K562 (cell line): ENCODE measurements at regions not wholly inside any gene's neighbourhood (a gene's known extent, or its start where the extent isn't known, plus 50 kb on each side); places are given as distances from the start of the nearest gene placed in this dataset.

ENCODE experiments used
- ATAC-seq: fragments of 200-7000 bp; cut with Tn5 transposase; 3 replicates; pipeline ENCODE4 v1.9.1; 2020; ENCODE audit warnings: moderate library complexity
- BruUV-seq: library from RNA; stranded (reverse); fragments of 400-500 nt; replicated peaks from 2 replicates; lab custom pipeline; 2021; lab: Mats Ljungman, UMichigan
- CTCF ChIA-PET: fragments of 300-600 bp; formaldehyde crosslinking; extraction: SDS; loops from one replicate; lab custom pipeline; 2021; ENCODE audit warnings: low intra/inter-chr PET ratio; lab: Yijun Ruan, JAX
- POLR2A ChIA-PET: fragments of 300-600, 350-650 bp; sonication (Branson Sonifier 250); formaldehyde crosslinking; extraction: SDS; loops from one replicate; lab custom pipeline; 2021; ENCODE audit warnings: antibody characterized with exemption, inconsistent platforms; lab: Yijun Ruan, JAX
- DNase-seq, 4 experiments: peaks; one replicate each; pipeline versions ENCODE4 v3.0.0 to v3.0.0-alpha.2; 2011 to 2018; ENCODE audit warnings: low spot score in 3 of 4, mixed read lengths in 3 of 4; ENCODE audit errors: extremely low read depth in 1 of 4
- FAIRE-seq: peaks from 2 replicates; lab custom pipeline; 2011; peaks lifted over from hg19 to GRCh38; lab: Jason Lieb, UNC
- H2AFZ ChIP-seq: 2 replicates; pipeline ENCODE4 v1.6.0; 2011; ENCODE audit warnings: low read depth, low read length, control low read depth, inconsistent platforms
- H3K27ac ChIP-seq: fragments of 200-600 bp; 3 replicates; pipeline ENCODE4 v1.8.0; 2011; ENCODE audit warnings: low read depth, mild to moderate bottlenecking, control low read depth, inconsistent platforms, low read length, moderate library complexity, mixed read lengths; ENCODE audit errors: extremely low read depth
- H3K27me3 ChIP-seq, 2 experiments: fragments of 300-600 bp in 1 of 2; 2 replicates in 1 of 2; 3 replicates in 1 of 2; pipeline versions ENCODE4 v1.6.0 to v1.8.0; 2011; ENCODE audit warnings: inconsistent platforms in 2 of 2, low read length in 2 of 2, mild to moderate bottlenecking in 1 of 2, mixed read lengths in 1 of 2, moderate library complexity in 1 of 2; ENCODE audit not compliant: control insufficient read depth in 2 of 2, insufficient read depth in 2 of 2
- H3K36me3 ChIP-seq: fragments of 300-600 bp; 3 replicates; pipeline ENCODE4 v1.8.0; 2011; ENCODE audit warnings: mild to moderate bottlenecking, low read length, inconsistent platforms; ENCODE audit not compliant: control insufficient read depth, insufficient read depth
- H3K4me1 ChIP-seq, 2 experiments: fragments of 200-600 bp in 1 of 2; replicated peaks in 1 of 2; 2 replicates in 1 of 2; 3 replicates in 1 of 2; pipeline versions ENCODE4 v1.5.1 to v1.8.0; 2011; ENCODE audit warnings: inconsistent platforms in 2 of 2, low read length in 2 of 2, mild to moderate bottlenecking in 1 of 2, mixed read lengths in 1 of 2, moderate library complexity in 1 of 2; ENCODE audit not compliant: control insufficient read depth in 2 of 2, insufficient read depth in 2 of 2
- H3K4me2 ChIP-seq: 2 replicates; pipeline ENCODE4 v1.6.1; 2011; ENCODE audit warnings: low read length, control low read depth, inconsistent platforms, mixed read lengths; ENCODE audit not compliant: insufficient read depth
- H3K4me3 ChIP-seq: fragments of 200-600 bp; sonication (generic), shearing (Covaris generic); 2 replicates; pipeline ENCODE4 v1.5.1; 2016; ENCODE audit warnings: control low read depth, inconsistent platforms
- H3K79me2 ChIP-seq: fragments of 200-600 bp; 3 replicates; pipeline ENCODE4 v1.8.0; 2011; ENCODE audit warnings: low read length, inconsistent platforms; ENCODE audit not compliant: control insufficient read depth, insufficient read depth
- H3K9ac ChIP-seq, 2 experiments: 2 replicates each; pipeline versions ENCODE4 v1.6.0 to v1.6.1; 2011; ENCODE audit warnings: low read depth in 2 of 2, low read length in 2 of 2, control low read depth in 1 of 2, inconsistent platforms in 1 of 2, mild to moderate bottlenecking in 1 of 2, mixed read lengths in 1 of 2; ENCODE audit not compliant: insufficient read depth in 1 of 2
- H3K9me1 ChIP-seq: one replicate; pipeline ENCODE4 v1.6.0; 2011; ENCODE audit warnings: inconsistent platforms, mild to moderate bottlenecking, low read length, moderate library complexity; ENCODE audit not compliant: control insufficient read depth, insufficient read depth
- H3K9me3 ChIP-seq: replicated peaks from 2 replicates; pipeline ENCODE4 v1.5.1; 2011; ENCODE audit warnings: low read depth, low read length, inconsistent platforms; ENCODE audit not compliant: control insufficient read depth, insufficient read depth
- H4K20me1 ChIP-seq: replicated peaks from 2 replicates; pipeline ENCODE4 v1.6.1; 2011; ENCODE audit warnings: low read length, inconsistent platforms, mixed read lengths; ENCODE audit not compliant: control insufficient read depth, insufficient read depth
- CBX3 ChIP-seq, 2 experiments: IDR thresholded peaks; 1 replicate in 1 of 2; 2 replicates in 1 of 2; pipeline ENCODE4 v1.6.1; 2012; ENCODE audit warnings: inconsistent platforms in 2 of 2, low read length in 2 of 2, borderline replicate concordance in 1 of 2, control low read depth in 1 of 2
- E2F1 ChIP-seq: sonication (generic); formaldehyde crosslinking; IDR thresholded peaks from 2 replicates; pipeline ENCODE4 v1.8.1; 2023; ENCODE audit warnings: mild to moderate bottlenecking, missing genetic modification reagents, moderate library complexity
- SIN3B ChIP-seq: fragments of 450-650 bp; IDR thresholded peaks from 2 replicates; pipeline ENCODE4 v1.6.1; 2017; ENCODE audit warnings: low read depth, mild to moderate bottlenecking, moderate library complexity
- SMAD4 ChIP-seq: fragments of 250-450 bp; sonication (Bioruptor Pico); conservative IDR thresholded peaks from 2 replicates; pipeline ENCODE4 v1.8.0; 2021; ENCODE audit warnings: inconsistent platforms, mild to moderate bottlenecking, moderate library complexity
- SMARCC2 ChIP-seq: fragments of 450-650 bp; IDR thresholded peaks from 2 replicates; pipeline ENCODE4 v1.6.1; 2017; ENCODE audit warnings: antibody characterized with exemption, moderate library complexity, mild to moderate bottlenecking, low read depth
- XRCC4 ChIP-seq: IDR thresholded peaks from one replicate; pipeline ENCODE4 v1.6.1; 2011; ENCODE audit not compliant: insufficient read depth, insufficient read length; ENCODE audit errors: extremely low read depth
- ZNF165 ChIP-seq: fragments of 250-450 bp; sonication (Bioruptor Pico); IDR thresholded peaks from 2 replicates; pipeline ENCODE4 v1.4.0; 2020; ENCODE audit warnings: borderline replicate concordance
- ZNF174 ChIP-seq: fragments of 250-450 bp; sonication (Bioruptor Pico); IDR thresholded peaks from 2 replicates; pipeline ENCODE4 v1.4.0; 2020; ENCODE audit warnings: mild to moderate bottlenecking
- ZNF347 ChIP-seq: fragments of 450-650 bp; formaldehyde crosslinking; IDR thresholded peaks from 2 replicates; pipeline ENCODE4 v1.4.0; 2020; ENCODE audit warnings: low read depth, mild to moderate bottlenecking, moderate library complexity
- ZNF592 ChIP-seq: fragments of 450-650 bp; IDR thresholded peaks from 2 replicates; pipeline ENCODE4 v1.6.1; 2017; ENCODE audit warnings: antibody characterized with exemption, mild to moderate bottlenecking
- WGBS: fragments of 100-300 bp; shearing (Covaris generic); methylation state at CpG from one replicate; pipeline ENCODE4 v1.1.6; 2016; ENCODE audit warnings: low coverage, mixed read lengths; ENCODE audit not compliant: insufficient coverage; ENCODE audit errors: missing lambda C conversion rate; 5-methylcytosine and 5-hydroxymethylcytosine counted together
- in situ Hi-C: fragments of 300-500 bp; cut with MboI; formaldehyde crosslinking; loops from 4 replicates; pipeline ENCODE4 v1.15.0; 2018; ENCODE audit warnings: inconsistent platforms, mixed read lengths
- intact Hi-C: fragments of 100-400 bp; cut with micrococcal nuclease; formaldehyde crosslinking; loops from 2 replicates; pipeline ENCODE4 v1.14.2; 2022
- TF ChIP-seq, protein P1 (sequence below): fragments of 250-450 bp; sonication (Bioruptor Pico); IDR thresholded peaks from 2 replicates; pipeline ENCODE4 v1.9.0; 2021; ENCODE audit warnings: mild to moderate bottlenecking
- TF ChIP-seq, protein P2 (sequence below): IDR thresholded peaks from 2 replicates; pipeline ENCODE4 v1.6.1; 2011; ENCODE audit warnings: borderline replicate concordance, low read depth, mild to moderate bottlenecking, moderate library complexity, low read length; ENCODE audit not compliant: insufficient read depth, poor library complexity, severe bottlenecking

DNA sequence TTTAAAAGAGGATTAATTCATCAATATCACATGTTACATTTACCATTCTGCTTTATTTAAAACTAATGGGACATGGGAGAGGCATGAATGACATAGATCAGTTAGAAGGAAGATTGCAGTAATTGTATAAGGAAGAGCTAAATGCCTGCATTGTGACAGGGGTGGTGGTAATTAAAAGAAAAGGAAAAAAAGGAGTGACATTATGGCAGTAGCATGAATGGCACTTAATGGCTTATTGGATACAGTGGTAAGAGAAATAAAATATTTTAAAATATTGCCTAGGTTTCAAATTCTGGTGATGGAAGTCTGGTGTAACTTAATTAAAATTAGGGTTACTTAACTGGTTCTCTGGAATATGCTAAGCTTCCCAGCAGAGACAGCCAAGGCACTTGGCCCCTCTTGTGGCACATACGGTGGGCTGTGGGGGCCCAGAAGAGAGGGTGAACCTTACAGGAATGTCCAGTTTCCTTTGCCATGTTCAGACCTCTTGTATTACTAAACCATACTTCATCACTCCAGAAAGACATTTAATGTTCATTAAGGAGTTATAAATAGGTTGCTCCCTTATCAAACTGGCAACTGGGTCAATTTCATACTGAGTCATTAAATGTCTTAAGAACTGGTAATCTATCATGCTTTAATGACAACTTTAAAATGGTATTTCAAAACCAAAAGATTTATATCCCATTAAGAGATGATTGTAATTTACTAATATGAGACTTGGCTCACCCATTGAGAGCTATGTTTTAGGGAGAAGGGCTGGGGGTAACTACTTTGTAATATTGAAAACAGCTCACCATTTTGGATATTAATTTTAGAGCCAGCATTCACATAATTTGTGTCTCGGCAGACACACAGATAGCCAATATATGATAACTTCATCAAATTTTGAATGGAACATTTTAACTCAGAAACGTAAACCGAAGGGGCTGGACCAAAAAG lies 798.9 kb upstream of the PIK3C3 start:
- Histone ChIP-seq H2AFZ (no peak overlapping the region), H3K4me2 (no peak overlapping the region), H3K9me3 (no peaks in the 10 kb centered on the region; the same call in 1 of the 2 replicates), H4K20me1 (no peaks in the 10 kb centered on the region), H3K4me3 (no peak overlapping the region), H3K79me2 (no peaks in the 10 kb centered on the region), H3K36me3 (no peaks in the 10 kb centered on the region), H3K27me3 (no peaks in the 10 kb centered on the region), H3K4me1 (no peaks in the 10 kb centered on the region), H3K9ac (no peak overlapping the region), H3K9me1 (no peaks in the 10 kb centered on the region), H3K27ac (no peak overlapping the region)
- ATAC-seq = no peak
- POLR2A ChIA-PET = no interaction called here
- no TSS peak for BruUV-seq
- in situ Hi-C loops = no loop called here
- intact Hi-C loops = no loop called here
- CTCF ChIA-PET = no interaction called here
- FAIRE-seq = no peak
- 4% methylated on average over 4 of the region's 4 CpGs for WGBS
- no peak for DNase-seq
- TF ChIP-seq ZNF174 (CRISPR knock-in tag) (no peak), CBX3 (IDR thresholded peaks at IDR 0.05; ENCODE audit: borderline replicate concordance in 1 of 2, low read length in 2 of 2) (no peak), SMARCC2 (no peak), ZNF347 (no peak), SMAD4 (CRISPR knock-in tag) (no peak), ZNF592 (no peak), E2F1 (CRISPR knock-in tag) (no peak), SIN3B (no peak), XRCC4 (no peak), ZNF165 (CRISPR knock-in tag) (no peak)
- TF ChIP-seq, protein P1, sequence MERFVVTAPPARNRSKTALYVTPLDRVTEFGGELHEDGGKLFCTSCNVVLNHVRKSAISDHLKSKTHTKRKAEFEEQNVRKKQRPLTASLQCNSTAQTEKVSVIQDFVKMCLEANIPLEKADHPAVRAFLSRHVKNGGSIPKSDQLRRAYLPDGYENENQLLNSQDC (CRISPR knock-in tag) = no peak
- TF ChIP-seq, protein P2, sequence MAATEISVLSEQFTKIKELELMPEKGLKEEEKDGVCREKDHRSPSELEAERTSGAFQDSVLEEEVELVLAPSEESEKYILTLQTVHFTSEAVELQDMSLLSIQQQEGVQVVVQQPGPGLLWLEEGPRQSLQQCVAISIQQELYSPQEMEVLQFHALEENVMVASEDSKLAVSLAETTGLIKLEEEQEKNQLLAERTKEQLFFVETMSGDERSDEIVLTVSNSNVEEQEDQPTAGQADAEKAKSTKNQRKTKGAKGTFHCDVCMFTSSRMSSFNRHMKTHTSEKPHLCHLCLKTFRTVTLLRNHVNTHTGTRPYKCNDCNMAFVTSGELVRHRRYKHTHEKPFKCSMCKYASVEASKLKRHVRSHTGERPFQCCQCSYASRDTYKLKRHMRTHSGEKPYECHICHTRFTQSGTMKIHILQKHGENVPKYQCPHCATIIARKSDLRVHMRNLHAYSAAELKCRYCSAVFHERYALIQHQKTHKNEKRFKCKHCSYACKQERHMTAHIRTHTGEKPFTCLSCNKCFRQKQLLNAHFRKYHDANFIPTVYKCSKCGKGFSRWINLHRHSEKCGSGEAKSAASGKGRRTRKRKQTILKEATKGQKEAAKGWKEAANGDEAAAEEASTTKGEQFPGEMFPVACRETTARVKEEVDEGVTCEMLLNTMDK = no peak
